Loucy (cell line): ENCODE measurements at regions not wholly inside any gene's neighbourhood (a gene's known extent, or its start where the extent isn't known, plus 50 kb on each side); places are given as distances from the start of the nearest gene placed in this dataset.

ENCODE experiments used
- H2AFZ ChIP-seq: fragments of 200-600 bp; sonication (generic); 2 replicates; pipeline ENCODE4 v1.6.0; 2016; ENCODE audit warnings: antibody characterized with exemption, mild to moderate bottlenecking, low read length, moderate library complexity
- H3F3A ChIP-seq: fragments of 200-600 bp; 2 replicates; pipeline ENCODE4 v1.6.0; 2016; ENCODE audit warnings: antibody characterized with exemption, low read depth, mild to moderate bottlenecking
- H3K27me3 ChIP-seq: fragments of 200-600 bp; sonication (generic); 2 replicates; pipeline ENCODE4 v1.6.1; 2014; ENCODE audit warnings: low read length, mild to moderate bottlenecking; ENCODE audit not compliant: insufficient read depth, poor library complexity, severe bottlenecking
- H3K36me3 ChIP-seq: fragments of 200-600 bp; sonication (generic); 2 replicates; pipeline ENCODE4 v1.6.1; 2016; ENCODE audit warnings: low read length; ENCODE audit not compliant: insufficient read depth
- H3K4me1 ChIP-seq: fragments of 200-600 bp; sonication (generic); 2 replicates; pipeline ENCODE4 v1.5.1; 2014; ENCODE audit warnings: low read length, mild to moderate bottlenecking; ENCODE audit not compliant: insufficient read depth, poor library complexity, severe bottlenecking
- H3K4me2 ChIP-seq: fragments of 200-600 bp; sonication (generic); 2 replicates; pipeline ENCODE4 v1.6.0; 2014; ENCODE audit warnings: antibody characterized with exemption, low read length, low read depth, mild to moderate bottlenecking; ENCODE audit not compliant: poor library complexity, severe bottlenecking
- H3K4me3 ChIP-seq: fragments of 200-600 bp; sonication (generic); 2 replicates; pipeline ENCODE4 v1.5.1; 2014; ENCODE audit warnings: low read length, mild to moderate bottlenecking, mixed read lengths; ENCODE audit not compliant: poor library complexity, severe bottlenecking
- H3K79me2 ChIP-seq: fragments of 200-600 bp; sonication (generic); 2 replicates; pipeline ENCODE4 v1.6.1; 2014; ENCODE audit warnings: low read length; ENCODE audit not compliant: insufficient read depth
- H3K9ac ChIP-seq: fragments of 200-600 bp; sonication (generic); 2 replicates; pipeline ENCODE4 v1.6.0; 2014; ENCODE audit warnings: mild to moderate bottlenecking, low read depth, low read length, moderate library complexity; ENCODE audit not compliant: poor library complexity, severe bottlenecking
- H3K9me2 ChIP-seq: fragments of 200-600 bp; sonication (generic); replicated peaks from 2 replicates; pipeline ENCODE4 v1.6.1; 2016; ENCODE audit warnings: low read depth, low read length, mixed read lengths
- H3K9me3 ChIP-seq: fragments of 200-600 bp; sonication (generic); 2 replicates; pipeline ENCODE4 v1.6.1; 2014; ENCODE audit warnings: mild to moderate bottlenecking, antibody characterized with exemption, low read length, low read depth; ENCODE audit not compliant: insufficient read depth
- H4K20me1 ChIP-seq: fragments of 200-600 bp; sonication (generic); 2 replicates; pipeline ENCODE4 v1.6.0; 2014; ENCODE audit warnings: antibody characterized with exemption, low read length, mild to moderate bottlenecking; ENCODE audit not compliant: insufficient read depth, poor library complexity, severe bottlenecking
- EZH2phosphoT487 ChIP-seq: fragments of 200-600 bp; IDR thresholded peaks from 2 replicates; pipeline ENCODE4 v1.6.1; 2018; ENCODE audit warnings: antibody characterized with exemption, mild to moderate bottlenecking, moderate library complexity, borderline replicate concordance
- TF ChIP-seq, protein P1 (sequence below): fragments of 200-600 bp; sonication (generic); conservative IDR thresholded peaks from 2 replicates; pipeline ENCODE4 v1.5.1; 2014; ENCODE audit warnings: mild to moderate bottlenecking, antibody characterized with exemption, low read length

DNA sequence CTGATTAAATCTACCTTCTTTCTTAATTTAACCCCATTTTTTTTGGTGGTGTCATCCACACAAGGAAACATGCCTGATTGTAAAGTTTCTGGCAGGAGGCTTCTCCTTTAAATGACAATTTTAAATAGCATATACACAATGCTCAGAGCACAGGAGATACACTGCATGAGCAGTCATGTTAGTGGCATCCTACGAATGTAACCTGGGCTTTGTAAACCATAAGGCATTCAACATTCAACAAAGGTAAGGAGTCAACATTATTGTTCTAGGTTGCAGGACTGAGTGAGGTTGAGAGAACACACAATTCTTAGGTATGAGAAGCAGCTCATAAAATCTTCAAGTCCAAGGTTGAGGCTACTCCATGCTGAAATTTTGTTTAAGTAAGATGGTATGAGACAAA, 266.6 kb upstream of the SIX2 start:
- Histone ChIP-seq H3K4me3 (no peak overlapping the region), H3K9ac (no peak overlapping the region), H3K9me2 (no peaks in the 10 kb centered on the region), H3K4me2 (no peak overlapping the region), H3F3A (no peaks in the 10 kb centered on the region), H4K20me1 (no peaks in the 10 kb centered on the region), H3K27me3 (no peaks in the 10 kb centered on the region), H3K4me1 (peaks cover 21% of the 10 kb centered on the region), H3K36me3 (no peaks in the 10 kb centered on the region), H2AFZ (no peak overlapping the region), H3K79me2 (no peaks in the 10 kb centered on the region), H3K9me3 (no peaks in the 10 kb centered on the region)
- TF ChIP-seq, protein P1, sequence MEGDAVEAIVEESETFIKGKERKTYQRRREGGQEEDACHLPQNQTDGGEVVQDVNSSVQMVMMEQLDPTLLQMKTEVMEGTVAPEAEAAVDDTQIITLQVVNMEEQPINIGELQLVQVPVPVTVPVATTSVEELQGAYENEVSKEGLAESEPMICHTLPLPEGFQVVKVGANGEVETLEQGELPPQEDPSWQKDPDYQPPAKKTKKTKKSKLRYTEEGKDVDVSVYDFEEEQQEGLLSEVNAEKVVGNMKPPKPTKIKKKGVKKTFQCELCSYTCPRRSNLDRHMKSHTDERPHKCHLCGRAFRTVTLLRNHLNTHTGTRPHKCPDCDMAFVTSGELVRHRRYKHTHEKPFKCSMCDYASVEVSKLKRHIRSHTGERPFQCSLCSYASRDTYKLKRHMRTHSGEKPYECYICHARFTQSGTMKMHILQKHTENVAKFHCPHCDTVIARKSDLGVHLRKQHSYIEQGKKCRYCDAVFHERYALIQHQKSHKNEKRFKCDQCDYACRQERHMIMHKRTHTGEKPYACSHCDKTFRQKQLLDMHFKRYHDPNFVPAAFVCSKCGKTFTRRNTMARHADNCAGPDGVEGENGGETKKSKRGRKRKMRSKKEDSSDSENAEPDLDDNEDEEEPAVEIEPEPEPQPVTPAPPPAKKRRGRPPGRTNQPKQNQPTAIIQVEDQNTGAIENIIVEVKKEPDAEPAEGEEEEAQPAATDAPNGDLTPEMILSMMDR, result no peak
- no peak for TF ChIP-seq EZH2phosphoT487

GRCh38 chr2:45275242-45275805, 266.1 kb upstream of the SIX2 start:
- no peaks in the 10 kb centered on the region for H3K9me2 ChIP-seq
- H3K4me3 ChIP-seq, result no peak overlapping the region
- no peaks in the 10 kb centered on the region for H3K36me3 ChIP-seq
- no peaks in the 10 kb centered on the region for H3K9me3 ChIP-seq
- H2AFZ ChIP-seq, result no peak overlapping the region
- no peaks in the 10 kb centered on the region for H4K20me1 ChIP-seq
- TF ChIP-seq, protein P1, result no peak
- no peak for TF ChIP-seq EZH2phosphoT487
- H3K79me2 ChIP-seq, result no peaks in the 10 kb centered on the region
- H3K4me2 ChIP-seq, result no peak overlapping the region
- H3K4me1 ChIP-seq, result peaks cover 16% of the 10 kb centered on the region
- no peaks in the 10 kb centered on the region for H3K27me3 ChIP-seq
- H3K9ac ChIP-seq, result no peak overlapping the region
- H3F3A ChIP-seq, result no peaks in the 10 kb centered on the region

DNA sequence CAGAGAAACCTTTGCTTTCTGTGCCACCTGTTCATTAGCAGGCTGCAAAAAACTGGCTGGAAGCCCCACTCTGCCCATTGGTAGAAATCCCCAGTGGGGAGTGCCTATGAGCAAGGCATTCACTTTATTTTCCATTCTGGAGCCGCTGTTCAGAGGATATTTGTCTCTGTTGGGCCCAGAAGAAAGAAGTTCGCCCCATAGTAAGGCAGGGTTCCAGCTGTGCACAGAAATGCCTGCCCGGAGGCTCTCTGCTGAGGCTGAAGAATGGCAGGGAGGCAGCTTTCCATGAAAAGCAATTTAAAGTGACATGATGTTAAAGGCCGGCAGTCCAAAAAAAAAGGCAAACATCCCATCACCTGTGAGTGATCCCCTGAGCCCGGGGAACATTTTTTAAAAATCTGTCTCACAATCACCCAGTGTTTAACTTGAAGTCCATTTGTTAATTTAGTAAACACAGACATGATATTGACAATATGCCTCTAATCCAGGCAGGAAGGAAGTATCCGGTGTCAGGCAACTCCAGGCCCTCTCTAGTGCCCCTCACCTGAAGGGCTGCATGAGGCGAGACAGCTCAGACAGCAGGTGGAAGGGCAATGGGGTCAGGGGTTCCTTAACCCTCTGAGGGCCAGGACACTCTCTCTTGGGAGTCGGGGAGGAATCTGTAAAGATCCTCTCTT, 265.1 kb upstream of the SIX2 start:
- Histone ChIP-seq H3F3A (no peaks in the 10 kb centered on the region), H3K4me1 (peaks cover 12% of the 10 kb centered on the region), H3K27me3 (no peaks in the 10 kb centered on the region), H3K9ac (no peak overlapping the region), H4K20me1 (no peaks in the 10 kb centered on the region), H2AFZ (no peak overlapping the region), H3K4me2 (no peak overlapping the region), H3K9me3 (no peaks in the 10 kb centered on the region), H3K36me3 (no peaks in the 10 kb centered on the region), H3K79me2 (no peaks in the 10 kb centered on the region), H3K4me3 (no peak overlapping the region), H3K9me2 (no peaks in the 10 kb centered on the region)
- TF ChIP-seq, protein P1, result no peak
- no peak for TF ChIP-seq EZH2phosphoT487
